ENCODE measurements at regions not wholly inside any gene's neighbourhood (a gene's known extent, or its start where the extent isn't known, plus 50 kb on each side); places are given as distances from the start of the nearest gene placed in this dataset.

DNA sequence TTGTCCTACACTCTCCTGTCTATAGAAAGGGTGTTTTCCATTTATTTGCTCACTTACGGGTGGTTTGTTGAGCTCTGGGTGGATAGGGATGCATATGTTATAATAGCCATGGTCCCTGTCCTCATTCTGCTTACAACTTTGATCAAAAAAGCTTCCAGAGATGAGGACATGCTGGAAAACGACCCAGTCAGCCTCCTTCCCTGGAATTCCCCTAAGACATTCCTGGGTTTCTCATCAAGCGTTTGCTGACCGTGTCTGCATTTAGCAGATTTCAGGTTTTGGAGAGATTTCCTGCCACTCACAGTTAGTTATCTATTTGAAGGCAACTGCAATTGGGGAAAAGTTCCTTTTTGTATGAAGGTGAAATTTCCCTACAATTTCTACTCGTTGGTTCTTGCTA lies 152.8 kb upstream of the AFDN start:
- no peak for TF ChIP-seq EZH2 (IDR thresholded peaks at IDR 0.05; ENCODE audit: low read length)
- TF ChIP-seq, protein P1, sequence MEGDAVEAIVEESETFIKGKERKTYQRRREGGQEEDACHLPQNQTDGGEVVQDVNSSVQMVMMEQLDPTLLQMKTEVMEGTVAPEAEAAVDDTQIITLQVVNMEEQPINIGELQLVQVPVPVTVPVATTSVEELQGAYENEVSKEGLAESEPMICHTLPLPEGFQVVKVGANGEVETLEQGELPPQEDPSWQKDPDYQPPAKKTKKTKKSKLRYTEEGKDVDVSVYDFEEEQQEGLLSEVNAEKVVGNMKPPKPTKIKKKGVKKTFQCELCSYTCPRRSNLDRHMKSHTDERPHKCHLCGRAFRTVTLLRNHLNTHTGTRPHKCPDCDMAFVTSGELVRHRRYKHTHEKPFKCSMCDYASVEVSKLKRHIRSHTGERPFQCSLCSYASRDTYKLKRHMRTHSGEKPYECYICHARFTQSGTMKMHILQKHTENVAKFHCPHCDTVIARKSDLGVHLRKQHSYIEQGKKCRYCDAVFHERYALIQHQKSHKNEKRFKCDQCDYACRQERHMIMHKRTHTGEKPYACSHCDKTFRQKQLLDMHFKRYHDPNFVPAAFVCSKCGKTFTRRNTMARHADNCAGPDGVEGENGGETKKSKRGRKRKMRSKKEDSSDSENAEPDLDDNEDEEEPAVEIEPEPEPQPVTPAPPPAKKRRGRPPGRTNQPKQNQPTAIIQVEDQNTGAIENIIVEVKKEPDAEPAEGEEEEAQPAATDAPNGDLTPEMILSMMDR (optimal IDR thresholded peaks at IDR 0.05 in 1 of 3, IDR thresholded peaks at IDR 0.05 in 1 of 3, conservative IDR thresholded peaks at IDR 0.05 in 1 of 3; ENCODE audit: extremely low read depth in 1 of 3, insufficient read depth in 2 of 3, low read length in 3 of 3) = no peak
- no peaks in the 10 kb centered on the region for H3K4me1 ChIP-seq (ENCODE audit: control insufficient read depth, extremely low read depth, insufficient read depth, low read length)
- no peaks in the 10 kb centered on the region for H3K79me2 ChIP-seq (ENCODE audit: control insufficient read depth, insufficient read depth, low read length)
- no peak overlapping the region for H3K4me2 ChIP-seq (ENCODE audit: control insufficient read depth, extremely low read depth, insufficient read depth, low read depth, low read length)
- no peaks in the 10 kb centered on the region for H3K9me1 ChIP-seq (ENCODE audit: control insufficient read depth, extremely low read depth, insufficient read depth, low read length)
- H3K27ac ChIP-seq (ENCODE audit: control insufficient read depth, insufficient read depth, low read length) = no peak overlapping the region
- no peak overlapping the region for H2AFZ ChIP-seq (ENCODE audit: control insufficient read depth, low read length)
- no peak overlapping the region for H3K4me3 ChIP-seq (ENCODE audit: control insufficient read depth in 2 of 3, extremely low read depth in 1 of 3, insufficient read depth in 2 of 3, low read depth in 1 of 3, low read length in 3 of 3)
- no peaks in the 10 kb centered on the region for H4K20me1 ChIP-seq (ENCODE audit: control insufficient read depth, extremely low read depth, insufficient read depth, low read length)
- H3K9me3 ChIP-seq (ENCODE audit: control insufficient read depth, low read depth, low read length) = peaks cover 14% of the 10 kb centered on the region
- no peaks in the 10 kb centered on the region for H3K36me3 ChIP-seq (ENCODE audit: control insufficient read depth in 2 of 2, extremely low read depth in 1 of 2, insufficient read depth in 2 of 2, low read length in 2 of 2)
- FAIRE-seq (no peak), DNase-seq (ENCODE audit: low read depth, low spot score) (no peak)
- H3K9ac ChIP-seq (ENCODE audit: control insufficient read depth, extremely low read depth, insufficient read depth, low read length) = no peak overlapping the region
- dilution Hi-C loops (cut with MboI; ENCODE audit: extremely low pct_ligation_motif_present, low sequenced_read_pairs) = no loop called here
- H3K27me3 ChIP-seq (ENCODE audit: control insufficient read depth, extremely low read depth, insufficient read depth, low read length) = peaks cover 28% of the 10 kb centered on the region

DNA sequence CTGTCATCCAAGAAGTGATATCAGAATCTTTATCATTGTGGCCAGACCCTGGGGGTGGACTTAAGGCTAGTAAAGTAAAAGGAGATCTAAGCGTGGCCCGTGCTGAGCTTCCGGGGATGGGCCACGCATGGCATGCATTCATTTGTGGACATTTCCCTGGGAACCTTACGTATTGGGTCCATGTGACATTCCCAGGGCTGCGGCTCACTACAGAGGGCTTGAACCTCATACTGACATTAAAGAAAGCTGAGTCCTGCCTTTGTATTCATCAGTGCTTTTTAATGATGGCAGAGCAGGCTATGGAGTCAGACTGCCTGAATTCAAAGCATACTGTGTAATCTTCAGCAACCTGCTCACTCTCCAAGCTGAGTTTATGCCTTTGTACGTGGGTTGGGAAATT lies 152.2 kb upstream of the AFDN start:
- Histone ChIP-seq H3K9me3 (ENCODE audit: control insufficient read depth, low read depth, low read length) (peaks cover 14% of the 10 kb centered on the region), H3K79me2 (ENCODE audit: control insufficient read depth, insufficient read depth, low read length) (no peaks in the 10 kb centered on the region), H3K4me3 (ENCODE audit: control insufficient read depth in 2 of 3, extremely low read depth in 1 of 3, insufficient read depth in 2 of 3, low read depth in 1 of 3, low read length in 3 of 3) (no peak overlapping the region), H2AFZ (ENCODE audit: control insufficient read depth, low read length) (no peak overlapping the region), H3K9ac (ENCODE audit: control insufficient read depth, extremely low read depth, insufficient read depth, low read length) (no peak overlapping the region), H3K27me3 (ENCODE audit: control insufficient read depth, extremely low read depth, insufficient read depth, low read length) (peaks cover 34% of the 10 kb centered on the region), H3K9me1 (ENCODE audit: control insufficient read depth, extremely low read depth, insufficient read depth, low read length) (no peaks in the 10 kb centered on the region), H4K20me1 (ENCODE audit: control insufficient read depth, extremely low read depth, insufficient read depth, low read length) (no peaks in the 10 kb centered on the region), H3K27ac (ENCODE audit: control insufficient read depth, insufficient read depth, low read length) (no peak overlapping the region), H3K4me2 (ENCODE audit: control insufficient read depth, extremely low read depth, insufficient read depth, low read depth, low read length) (no peak overlapping the region), H3K36me3 (ENCODE audit: control insufficient read depth in 2 of 2, extremely low read depth in 1 of 2, insufficient read depth in 2 of 2, low read length in 2 of 2) (no peaks in the 10 kb centered on the region), H3K4me1 (ENCODE audit: control insufficient read depth, extremely low read depth, insufficient read depth, low read length) (no peaks in the 10 kb centered on the region)
- dilution Hi-C loops (cut with MboI; ENCODE audit: extremely low pct_ligation_motif_present, low sequenced_read_pairs) = no loop called here
- DNase-seq (ENCODE audit: low read depth, low spot score) (no peak), FAIRE-seq (no peak)
- TF ChIP-seq, protein P1 (optimal IDR thresholded peaks at IDR 0.05 in 1 of 3, IDR thresholded peaks at IDR 0.05 in 1 of 3, conservative IDR thresholded peaks at IDR 0.05 in 1 of 3; ENCODE audit: extremely low read depth in 1 of 3, insufficient read depth in 2 of 3, low read length in 3 of 3) = no peak

Measured in keratinocyte (primary cell).